HG03159 (cell line): ENCODE measurements at regions not wholly inside any gene's neighbourhood (a gene's known extent, or its start where the extent isn't known, plus 50 kb on each side); places are given as distances from the start of the nearest gene placed in this dataset.
"Not testable (repeated sequence)": the region's sequence is repeated elsewhere in the genome, so short reads cannot be mapped to it uniquely, and the experiment has no call there.

Experiments
- ATAC-seq: cut with Tn5 transposase; IDR thresholded peaks from one replicate; pipeline ENCODE4 v1.9.1; 2021; ENCODE audit warnings: mild to moderate bottlenecking, moderate library complexity; ENCODE audit not compliant: unreplicated experiment

DNA sequence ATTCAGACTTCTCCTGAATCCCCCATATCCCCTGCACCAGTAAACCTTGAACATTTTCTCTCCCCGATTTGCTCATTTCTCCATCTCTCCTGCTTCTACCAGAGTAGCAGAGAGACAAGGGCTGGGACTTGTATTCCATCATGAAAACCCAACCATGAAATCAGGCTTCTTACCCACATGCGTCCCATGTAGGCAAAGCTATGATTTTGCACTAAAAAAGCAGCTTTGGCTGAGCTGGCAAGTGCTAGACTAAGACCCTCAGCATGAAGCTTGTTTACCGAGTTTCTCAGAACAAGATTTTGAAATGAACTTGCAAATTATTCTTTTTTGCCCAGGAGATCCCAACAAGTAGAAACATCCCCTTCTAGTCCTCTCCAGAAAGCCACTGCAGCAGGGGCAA is 80.3 kb upstream of the RFLNA start:
- no peak for ATAC-seq

- ATAC-seq: no peak
These were observed 77.9 kb upstream of the RFLNA start for GRCh38 chr12:124216966-124217365.

GRCh38 chr12:124217508-124218242 is 77.2 kb upstream of the RFLNA start:
- ATAC-seq: no peak

GRCh38 chr12:124218243-124218560 is 76.7 kb upstream of the RFLNA start:
- ATAC-seq: no peak

GRCh38 chr12:124218650-124219049 is 76.2 kb upstream of the RFLNA start:
- not testable (repeated sequence) for ATAC-seq

DNA sequence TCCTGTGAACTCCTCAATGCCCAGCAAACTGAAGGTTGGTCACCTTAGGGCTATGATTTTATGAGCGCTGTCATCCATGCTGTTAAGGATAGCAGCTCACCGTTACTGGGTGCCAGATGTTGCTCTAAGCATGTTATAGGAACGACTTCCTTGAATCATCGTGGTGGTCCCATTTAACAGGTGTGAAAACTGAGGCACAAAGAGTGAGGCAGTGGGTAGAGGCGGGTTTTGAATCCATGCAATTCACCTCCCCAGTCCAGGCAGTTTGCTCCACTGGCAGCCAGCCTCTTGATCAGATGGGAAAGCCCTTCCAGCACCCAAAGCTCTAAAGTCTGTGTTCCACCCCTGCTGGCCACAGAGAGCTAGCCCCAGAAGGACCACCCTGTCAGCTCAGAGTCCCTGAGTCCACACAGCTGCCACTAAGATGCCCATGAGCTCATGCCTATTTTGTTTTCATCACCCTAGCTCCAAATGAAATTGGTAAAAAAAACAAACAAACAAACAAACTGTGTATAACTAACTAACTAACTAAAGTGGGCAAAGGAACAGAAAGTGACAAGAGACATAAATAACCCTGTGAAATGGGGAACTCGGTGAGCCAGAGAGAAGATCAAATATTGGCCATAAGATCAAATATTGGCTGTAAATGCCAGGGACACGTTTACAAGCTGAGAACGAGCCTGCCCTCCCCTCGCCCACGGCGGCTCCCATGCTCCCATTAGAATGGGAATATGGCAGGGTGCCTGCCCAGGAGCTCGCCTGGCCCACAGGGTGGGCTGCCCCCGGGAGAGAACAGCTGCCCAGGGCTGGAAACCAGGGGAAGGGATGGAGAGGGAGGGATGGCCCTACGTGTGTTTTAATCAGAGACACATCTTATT is 72.3 kb upstream of the RFLNA start:
- ATAC-seq: no peak

DNA sequence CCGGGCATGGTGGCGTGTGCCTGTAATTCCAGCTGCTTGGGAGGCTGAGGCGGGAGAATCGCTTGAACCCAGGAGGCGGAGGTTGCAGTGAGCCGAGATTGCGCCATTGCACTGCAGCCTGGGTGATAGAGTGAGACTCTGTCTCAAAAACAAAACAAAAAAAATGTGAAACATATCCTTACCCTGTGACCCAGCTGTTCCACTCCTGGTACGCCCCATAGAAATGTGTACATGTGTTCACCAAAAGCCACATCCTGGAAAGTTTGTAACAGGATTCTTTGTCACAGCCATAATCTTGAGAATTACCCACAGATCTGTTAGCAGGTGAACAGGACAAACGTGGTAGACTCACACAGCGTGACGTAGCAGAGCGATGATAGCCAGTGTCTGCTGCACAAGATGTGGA is 71.2 kb upstream of the RFLNA start:
- not testable (repeated sequence) for ATAC-seq

GRCh38 chr12:124224535-124225110 is 70.3 kb upstream of the RFLNA start:
- ATAC-seq: no peak

GRCh38 chr12:124225730-124226129 is 69.2 kb upstream of the RFLNA start:
- no peak for ATAC-seq

DNA sequence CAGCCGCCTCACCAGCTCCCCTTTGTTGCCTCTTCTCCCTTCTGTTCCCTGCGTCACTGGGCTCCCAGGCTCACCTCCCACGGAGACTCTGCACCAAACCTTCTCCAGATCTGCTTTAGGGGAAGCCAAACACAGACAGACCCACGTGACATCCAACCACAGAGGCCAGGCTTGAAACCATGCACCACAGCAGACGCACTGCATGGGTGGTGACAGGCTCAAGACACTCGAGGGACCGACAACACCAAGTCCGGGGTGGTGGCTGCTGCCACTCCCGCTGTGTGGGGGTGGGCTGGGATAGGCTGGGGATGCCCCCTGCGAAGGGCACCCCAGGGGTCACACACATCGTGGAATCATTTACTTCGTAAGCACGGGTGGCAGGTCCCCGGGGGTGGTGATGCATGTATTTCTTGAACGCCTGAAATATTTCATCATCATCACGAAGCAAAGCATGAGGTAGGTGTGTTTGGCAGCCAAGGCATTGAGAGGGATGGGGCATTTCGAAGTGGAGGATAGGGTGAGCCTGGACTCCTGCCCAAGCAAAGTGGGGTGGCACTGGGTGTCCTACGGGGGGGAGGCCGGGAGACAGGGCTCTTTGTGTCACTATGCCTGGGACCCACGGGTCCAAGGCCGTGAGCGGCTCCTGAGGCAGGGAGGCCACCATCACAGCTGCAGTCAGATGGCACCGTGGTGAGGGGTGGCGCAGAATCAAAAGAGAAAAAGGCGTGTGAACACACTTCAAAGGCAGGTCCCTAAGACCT is 66.8 kb upstream of the RFLNA start:
- no peak for ATAC-seq

- no peak for ATAC-seq
These were observed 65.4 kb upstream of the RFLNA start for GRCh38 chr12:124229520-124229919.

- no peak for ATAC-seq
These were observed 64.7 kb upstream of the RFLNA start for GRCh38 chr12:124230117-124230757.

- no peak for ATAC-seq
These were observed 64.1 kb upstream of the RFLNA start for GRCh38 chr12:124230789-124231188.

DNA sequence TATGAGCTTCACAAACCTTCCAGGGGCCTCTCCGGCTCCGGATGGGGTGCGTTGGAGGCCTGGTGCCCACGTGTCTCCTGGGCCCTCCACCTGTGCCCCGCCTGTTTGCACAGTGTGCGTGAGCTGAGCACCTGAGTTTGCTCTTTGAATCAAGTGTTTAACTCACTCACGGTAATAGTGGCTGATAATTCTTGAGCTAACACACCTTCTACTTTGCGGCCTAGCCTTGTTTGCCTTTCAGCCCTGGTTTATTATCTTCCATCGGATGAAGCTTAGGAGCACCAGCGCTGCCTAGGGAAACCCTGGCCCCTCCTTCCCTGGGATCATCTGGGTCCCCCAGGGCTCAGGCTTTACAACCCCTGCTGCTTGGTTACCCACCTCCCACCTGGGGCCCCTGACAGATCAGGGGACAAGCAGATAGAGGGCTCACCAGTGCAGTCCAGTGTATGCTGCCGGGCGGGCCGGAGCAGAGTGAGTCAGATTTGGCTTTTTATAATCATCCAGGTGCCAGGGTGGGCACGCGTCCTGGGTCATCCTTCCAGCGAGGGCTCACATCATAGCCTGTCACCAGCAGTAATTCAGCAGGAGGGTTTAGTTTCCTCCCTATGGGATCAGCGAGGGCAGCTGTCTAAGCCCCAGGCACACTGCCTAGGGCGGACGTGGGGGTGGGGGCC is 62.8 kb upstream of the RFLNA start:
- ATAC-seq: no peak

GRCh38 chr12:124232654-124232987 is 62.3 kb upstream of the RFLNA start:
- no peak for ATAC-seq

DNA sequence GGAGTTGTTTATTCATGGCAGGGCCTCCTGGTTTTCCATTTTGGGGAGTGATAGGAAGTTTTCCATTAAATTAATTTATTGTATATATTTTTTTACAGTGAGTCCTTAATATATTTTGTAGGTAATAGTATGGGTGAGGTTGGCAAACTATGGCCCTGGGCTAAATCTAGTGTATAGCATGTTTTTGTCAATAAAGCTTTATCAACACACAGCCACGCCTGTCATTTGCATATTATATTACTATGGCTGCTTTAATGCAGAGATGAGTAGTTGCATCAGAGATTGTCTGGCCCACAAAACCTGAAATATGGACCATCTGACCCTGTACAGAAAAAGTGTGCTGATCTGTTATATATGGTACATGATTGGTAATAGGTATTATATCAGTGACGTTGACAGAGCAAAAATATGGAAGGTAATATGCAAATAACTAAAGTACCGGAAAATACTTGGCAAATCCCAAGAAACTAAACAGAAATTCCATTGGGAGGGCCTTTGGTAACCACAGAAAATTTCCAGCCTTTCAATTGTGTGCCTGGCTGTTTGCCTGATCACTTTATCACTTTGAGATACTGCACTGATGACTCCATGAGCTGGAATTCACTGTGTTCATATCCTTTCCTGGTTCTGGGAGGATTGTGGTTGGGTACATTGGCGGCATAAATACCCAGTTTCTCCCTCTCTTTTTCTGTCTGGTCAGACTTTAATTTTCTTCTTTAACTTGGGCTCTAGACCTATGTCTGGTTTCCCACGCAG is 61.7 kb upstream of the RFLNA start:
- ATAC-seq: no peak

GRCh38 chr12:124233846-124234640 is 60.9 kb upstream of the RFLNA start:
- no peak for ATAC-seq

- ATAC-seq: no peak
These were observed 58.3 kb upstream of the RFLNA start for GRCh38 chr12:124236625-124237031.

DNA sequence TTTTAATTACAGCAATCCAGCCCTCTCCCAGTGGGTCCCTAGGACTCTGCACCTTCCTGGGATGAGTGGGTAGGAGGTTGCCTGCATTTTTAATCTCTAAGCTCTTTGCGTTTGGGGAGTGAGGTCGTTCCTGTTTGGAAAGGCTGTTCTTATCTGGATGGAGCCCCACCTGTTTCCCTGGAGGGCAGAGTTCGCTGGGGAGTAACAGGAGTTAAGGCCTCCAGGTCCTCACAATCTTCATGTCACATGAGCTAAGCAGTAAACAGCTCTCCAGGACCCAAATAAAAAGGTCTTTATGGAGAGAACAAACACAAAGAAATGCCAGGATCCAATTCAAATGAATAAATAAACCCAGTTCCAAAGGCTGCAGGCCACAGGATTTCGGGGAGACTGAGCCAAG is 56.0 kb upstream of the RFLNA start:
- ATAC-seq: no peak
